IPS DF 4.7 (cell line): ENCODE measurements at regions not wholly inside any gene's neighbourhood (a gene's known extent, or its start where the extent isn't known, plus 50 kb on each side); places are given as distances from the start of the nearest gene placed in this dataset.

Experiments
- DNase-seq: peaks from one replicate; pipeline ENCODE4 v3.0.0-alpha.2; 2013; ENCODE audit warnings: low spot score; ENCODE audit errors: extremely low read depth

DNA sequence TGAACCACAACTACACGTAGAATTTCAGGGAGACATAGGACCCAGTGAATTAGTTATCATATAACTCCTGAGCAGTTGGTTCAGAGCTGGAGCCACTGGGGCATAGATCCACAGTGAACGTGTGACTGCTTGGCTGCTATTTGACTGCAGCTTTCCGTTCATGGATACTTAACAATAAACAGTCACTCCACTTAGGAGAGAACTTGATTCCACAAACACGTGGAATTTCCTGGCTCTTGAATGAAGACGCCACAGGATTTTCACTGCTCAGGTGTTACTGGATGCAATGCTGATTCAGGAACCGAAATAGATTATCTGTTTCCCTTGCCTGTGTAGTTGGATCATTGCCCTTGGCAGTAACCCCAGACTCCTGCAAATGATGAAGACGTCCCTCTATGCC lies 679.1 kb upstream of the ZEB2 start:
- DNase-seq: no peak

DNA sequence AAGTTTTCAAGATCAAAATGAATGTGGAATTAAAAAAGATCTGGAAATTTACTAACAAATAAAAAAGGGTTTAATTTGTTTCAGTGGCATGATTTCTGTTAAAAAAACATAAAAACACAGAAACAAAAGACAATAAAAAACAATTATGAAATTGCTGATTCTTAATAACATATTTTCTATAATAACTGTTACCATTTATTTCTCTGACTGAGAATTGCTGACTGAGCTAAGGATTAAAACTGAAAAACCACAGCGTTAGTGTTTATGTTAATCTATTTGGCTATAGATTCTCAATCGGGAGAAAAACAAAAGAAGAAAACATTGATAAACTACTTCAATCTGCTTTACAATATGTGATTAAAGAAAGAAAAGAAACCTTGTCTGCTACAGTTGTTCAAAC lies 678.6 kb upstream of the ZEB2 start:
- no peak for DNase-seq

DNA sequence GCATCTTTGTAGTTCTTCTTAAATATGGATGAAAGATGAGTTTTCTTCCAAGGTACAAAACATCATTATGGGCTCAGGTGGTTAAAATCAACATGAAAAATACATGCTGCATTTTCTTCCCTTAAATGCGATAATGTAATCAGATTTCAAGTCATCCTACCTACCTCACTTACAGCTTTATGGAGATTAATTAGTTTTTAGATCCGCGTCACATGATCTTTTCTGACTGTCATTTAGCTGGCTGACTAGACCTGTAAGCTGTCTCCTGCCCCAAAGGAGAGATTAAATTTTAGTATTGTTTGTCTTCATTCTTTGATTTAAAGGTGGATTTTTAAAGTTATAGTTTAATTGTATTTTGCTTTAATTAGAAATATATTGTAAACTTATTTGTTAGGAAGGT lies 678.0 kb upstream of the ZEB2 start:
- DNase-seq: no peak

DNA sequence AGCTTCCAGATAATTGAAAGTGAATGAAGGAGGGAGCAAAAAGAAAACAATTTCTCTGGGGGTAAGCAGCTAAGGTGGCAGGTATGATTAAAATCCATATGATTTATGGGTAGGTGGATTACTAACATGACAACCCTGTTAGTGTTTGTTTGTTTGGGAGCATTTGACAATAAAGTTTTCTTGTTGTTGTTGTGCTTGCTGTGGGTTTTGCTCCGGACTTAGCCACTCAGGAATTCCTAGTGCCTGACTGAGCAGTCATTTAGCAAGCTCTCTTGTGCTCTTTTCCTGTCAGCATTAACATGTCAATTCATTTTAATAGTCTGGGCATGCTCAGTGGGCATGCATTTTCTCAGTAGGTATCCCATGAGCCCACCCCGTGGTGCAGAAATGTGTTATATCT lies 674.8 kb upstream of the ZEB2 start:
- DNase-seq: peak; percentile 36

DNA sequence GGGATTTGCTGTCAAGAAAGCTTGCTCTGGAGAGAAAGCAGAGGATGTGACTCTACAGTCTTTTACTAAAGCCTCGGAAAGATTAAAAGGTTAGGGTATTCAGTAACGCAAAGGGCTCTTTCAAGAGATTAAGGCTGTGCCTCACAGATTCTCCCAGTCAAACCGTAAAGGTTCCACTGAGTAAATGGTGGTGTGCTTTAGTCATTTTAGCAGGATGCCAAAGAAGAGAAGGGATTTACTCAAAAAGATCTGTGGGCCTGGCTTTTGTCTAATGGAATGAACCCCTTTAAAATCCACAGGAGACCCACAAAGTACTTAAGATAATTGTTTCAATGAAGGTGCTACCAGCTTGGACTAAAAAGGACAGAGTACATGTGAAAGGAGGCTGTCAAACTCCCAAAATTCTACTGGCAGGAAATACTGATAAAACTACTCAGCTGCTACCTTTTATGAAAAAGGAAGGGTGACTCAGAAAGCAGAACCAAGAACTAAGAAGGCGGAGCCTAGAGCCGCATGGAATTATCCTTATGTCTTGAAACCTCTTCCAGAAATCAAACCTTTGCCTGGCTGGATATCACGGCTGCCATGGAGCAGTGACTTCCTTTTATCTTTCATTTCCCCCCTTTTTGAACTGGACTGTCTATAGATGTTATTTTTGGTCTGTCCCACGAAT lies 670.2 kb upstream of the ZEB2 start:
- no peak for DNase-seq

DNA sequence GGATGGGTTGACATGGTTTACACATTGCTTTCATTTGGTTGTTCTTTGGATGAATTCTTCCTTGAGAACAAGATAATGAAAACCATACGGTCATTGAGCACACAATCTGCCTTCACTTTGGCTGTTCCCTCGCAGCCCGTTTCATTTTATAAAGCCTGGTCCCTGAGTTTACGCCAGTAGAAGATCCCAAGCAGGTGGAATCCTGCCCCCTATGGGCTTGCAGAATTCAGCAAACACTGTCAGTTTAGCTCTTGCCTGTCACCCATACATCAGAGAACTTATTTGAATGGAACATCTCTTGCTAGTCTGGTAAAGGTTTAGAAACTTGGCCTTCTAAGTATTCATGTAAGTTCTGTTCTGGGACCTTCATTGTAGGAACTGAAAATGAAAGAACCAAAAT lies 666.4 kb upstream of the ZEB2 start:
- DNase-seq: no peak

DNA sequence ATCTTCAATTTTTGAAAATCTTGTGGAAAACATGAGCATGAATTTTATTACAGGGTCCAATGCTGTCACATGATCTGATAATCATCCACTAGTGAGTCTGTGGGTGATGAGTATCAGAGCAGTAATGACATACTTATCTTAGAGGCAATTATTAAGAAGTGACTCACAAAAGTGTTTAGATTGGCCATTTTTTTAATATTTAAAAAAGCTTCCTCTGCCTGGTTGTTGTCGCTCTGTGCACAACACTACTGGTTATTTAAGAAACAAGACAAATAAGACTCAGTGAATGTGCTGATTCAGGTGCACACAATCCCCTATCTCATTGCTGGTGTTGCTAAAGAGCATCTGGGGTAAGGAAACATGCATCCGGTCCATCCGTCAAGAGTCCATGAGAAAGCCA lies 665.8 kb upstream of the ZEB2 start:
- no peak for DNase-seq

DNA sequence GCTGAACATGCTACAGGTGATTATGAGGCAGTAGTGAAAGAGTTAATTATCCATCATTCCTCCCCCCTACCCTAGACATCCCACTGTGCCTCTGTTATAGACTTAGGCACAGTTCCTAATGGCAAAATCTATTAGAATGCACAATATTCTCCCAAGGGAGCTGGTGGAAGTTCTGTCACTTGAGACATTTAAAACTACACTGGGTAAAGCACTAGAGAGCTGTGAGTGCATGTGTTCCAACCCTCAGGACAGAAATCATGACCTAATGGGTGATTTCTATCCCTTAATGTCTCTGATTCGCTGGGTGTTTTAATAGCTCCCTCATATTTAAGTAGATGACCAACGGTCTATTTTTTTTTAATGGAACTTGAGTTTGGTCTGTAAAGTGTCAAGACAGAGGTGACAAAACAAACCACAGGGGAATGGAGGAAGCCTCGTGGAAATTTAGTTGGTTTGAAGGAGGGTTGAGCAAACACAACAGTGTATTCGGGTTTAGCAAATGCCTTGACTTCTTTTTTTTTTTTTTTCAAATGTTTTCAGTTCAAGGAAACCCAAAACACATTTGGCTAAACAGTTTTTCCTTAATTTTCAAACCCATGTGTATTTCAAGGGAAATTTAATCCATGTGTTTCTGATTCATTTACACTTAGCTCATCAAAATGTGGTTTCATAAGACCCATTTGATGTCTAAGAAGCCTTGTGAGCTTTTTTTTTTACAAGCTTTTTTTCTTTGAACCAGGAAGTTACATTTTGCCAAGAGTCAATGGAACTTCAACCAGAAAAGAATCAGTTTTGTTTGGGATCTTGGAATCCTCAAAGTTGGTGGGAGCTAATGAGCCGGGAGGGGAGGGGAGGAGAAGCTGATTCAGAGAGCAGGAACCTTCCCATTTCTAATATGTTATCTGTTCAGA lies 665.1 kb upstream of the ZEB2 start:
- DNase-seq: no peak

DNA sequence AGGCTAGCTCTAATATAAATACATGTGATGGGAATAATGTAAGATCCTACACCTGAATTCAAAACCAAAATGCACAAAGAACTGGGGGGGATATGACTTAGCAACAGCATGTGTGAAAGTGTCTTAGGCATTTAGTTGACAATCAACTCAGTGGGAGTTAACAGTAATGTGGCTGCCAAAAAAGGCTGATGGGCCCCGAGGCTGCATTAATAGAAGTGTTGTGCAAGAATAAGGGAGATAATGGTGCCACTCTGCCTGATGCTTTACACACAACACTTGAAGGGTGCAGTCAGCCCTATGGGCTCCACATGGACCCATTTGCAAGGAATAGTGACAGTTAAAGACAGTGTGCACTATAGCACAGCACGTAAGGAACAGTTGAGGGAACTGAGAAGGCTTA lies 649.4 kb upstream of the ZEB2 start:
- no peak for DNase-seq

DNA sequence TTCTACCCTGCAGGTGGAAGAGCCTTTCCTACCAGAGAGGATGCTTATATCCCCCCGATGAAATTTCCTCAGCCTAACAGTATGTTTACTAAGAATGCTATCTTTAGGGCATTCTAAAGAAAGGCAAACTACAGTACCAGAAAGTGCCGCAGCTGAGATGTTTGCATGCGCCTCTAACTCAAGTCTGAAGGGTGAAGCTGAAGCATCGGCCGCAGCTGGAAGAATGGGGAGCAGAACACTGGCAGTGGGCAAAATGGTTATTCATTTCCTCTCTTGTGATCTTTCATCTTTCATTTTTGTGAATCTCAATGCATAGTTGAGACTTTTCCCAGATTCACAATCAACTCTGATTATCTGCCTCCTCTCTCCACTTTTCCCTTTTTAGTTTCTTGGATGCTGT lies 648.2 kb upstream of the ZEB2 start:
- DNase-seq: no peak

DNA sequence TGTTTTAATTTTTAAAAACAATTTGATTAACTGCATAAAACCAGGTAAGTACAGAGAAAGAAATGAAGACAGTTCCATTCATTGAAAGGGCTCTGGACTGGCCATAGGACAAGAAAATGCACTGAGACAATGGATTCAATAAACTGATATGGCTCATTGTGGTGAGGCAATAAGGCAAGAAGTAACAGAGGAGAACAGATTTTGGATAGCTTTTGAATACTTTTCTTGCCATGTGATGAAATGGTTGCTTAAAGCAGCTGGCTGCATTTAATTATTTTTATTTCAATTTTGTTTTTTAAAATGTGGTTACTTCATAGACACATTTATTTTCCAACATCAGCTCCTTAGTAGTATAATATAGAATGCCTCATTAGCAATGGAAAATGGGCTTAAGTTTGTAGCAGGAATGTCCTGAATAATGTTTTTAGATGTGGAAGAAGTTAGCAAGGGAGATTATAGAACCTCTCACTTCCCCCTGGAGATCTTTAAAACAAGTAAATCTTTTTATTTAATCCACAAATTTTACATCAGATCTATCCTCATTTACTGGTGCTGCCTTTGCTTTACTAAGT lies 646.9 kb upstream of the ZEB2 start:
- no peak for DNase-seq

DNA sequence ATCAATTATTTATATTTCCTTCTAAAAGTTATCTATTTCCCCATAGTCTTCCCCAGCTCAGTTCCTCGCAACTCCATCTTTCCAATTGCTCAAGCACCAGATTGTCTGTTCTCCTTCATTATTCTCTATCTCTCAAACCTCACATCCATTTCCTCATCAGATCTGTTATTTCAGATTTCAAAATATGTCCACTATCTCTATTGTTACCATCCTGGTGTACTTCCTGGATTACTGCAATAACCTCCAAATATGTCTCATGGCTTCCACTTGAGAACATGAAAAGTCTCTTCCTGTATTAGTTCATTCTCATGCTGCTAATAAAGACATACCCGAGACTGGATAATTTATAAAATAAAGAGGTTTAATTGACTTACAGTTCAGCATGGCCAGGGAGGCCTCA lies 641.7 kb upstream of the ZEB2 start:
- no peak for DNase-seq

DNA sequence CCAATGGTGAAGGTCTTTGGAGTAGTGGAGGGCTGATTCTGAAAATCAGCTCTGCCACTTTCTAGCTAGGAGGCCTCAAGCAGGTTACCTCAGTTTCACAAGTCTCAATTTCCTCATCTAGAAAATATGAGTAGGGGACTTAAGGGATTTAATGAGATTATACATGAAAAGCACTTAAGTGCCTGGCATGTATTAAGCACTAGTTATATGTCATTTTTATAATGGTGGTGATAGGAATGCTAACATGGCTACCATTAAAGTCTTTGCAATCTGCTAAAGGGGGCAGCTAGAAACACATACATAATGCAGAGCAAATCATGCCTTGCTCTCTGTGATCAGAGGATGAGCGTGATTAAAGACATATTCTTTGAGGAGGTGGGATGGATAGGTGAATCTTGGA lies 640.9 kb upstream of the ZEB2 start:
- DNase-seq: no peak

DNA sequence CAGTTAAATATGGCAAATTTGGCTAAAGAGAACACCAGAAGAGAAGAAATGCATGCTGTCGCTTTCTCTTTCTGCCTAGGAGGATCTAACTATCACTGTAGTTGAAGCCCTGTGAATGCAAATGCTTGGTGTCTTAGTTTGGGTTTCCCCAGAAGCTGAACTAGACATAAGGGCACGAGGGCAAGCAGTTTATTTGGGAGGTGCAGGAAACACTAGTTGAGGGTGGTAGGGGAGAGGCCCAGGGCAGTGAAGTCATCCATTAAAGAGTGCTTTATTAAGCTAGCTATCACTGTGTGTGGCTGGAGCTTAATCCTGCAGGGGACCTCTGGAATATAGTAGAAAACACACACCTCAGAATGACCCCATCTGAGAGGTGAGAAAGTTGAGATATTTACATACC lies 639.8 kb upstream of the ZEB2 start:
- no peak for DNase-seq

DNA sequence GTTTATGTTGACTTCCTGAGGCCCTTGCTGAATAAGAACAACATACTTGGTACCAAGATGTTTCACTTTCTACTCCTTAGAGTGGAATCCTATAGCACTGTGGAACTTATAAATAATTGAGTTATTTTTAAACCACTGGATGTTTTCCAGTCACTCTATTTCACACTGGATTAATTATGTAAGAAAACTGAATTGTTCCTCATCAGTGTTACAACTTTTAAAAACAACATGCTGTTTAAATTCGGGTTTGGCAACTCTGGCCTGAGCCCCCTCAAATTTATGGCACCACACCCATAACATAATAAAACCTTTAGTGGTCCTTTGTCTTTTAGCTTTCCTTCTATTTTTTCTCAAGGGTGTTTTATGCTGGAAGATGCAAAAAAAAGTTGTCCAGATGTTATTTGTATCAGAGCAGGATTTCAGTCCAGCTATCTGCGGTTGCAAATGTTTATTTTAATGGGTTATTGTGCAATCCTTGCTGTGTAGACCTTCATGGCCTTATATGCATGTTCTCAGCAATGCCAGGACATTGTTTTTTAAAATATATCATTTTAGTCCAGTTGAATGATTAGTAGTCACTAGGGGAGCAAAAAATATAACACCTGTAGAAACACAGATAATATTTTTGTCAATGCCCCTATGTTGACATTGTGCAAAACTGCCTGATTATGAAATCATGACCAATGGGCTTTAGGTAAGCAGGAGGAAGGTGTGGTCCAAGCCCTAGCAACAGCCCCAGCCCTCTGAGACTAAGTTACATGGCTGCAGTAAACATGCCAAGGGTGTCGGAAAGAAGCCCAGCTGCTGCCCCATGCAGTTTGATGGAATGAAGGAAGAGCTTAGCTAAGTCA lies 638.0 kb upstream of the ZEB2 start:
- no peak for DNase-seq

DNA sequence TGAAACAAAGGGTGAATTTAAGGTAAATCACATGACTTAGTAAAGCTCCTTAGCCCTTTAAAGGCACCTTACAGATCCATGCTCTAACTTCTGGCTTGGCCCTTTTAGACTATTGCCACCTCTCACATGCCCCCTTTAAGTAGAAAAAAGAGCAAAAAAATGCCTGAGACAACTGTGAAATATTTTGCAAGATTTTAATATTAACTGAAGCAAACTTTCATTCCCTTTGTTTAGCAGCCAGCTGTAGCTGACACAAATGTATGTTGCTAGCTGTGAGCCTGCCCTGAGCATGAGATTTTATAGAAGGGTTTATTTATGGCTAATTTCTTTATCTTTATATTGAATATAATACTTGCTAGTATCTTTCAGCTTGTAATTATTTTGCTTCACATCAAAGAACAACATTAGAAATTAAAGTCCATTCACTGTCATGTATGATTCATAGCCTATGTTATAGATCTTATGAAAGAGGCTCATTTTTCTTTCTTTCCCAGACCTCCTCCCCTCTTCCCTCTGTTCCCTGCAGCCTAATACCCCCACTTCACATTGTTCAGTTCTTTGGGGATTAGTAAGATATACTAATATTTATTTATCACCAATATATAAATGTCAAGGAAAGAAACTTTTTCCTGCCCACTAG lies 637.2 kb upstream of the ZEB2 start:
- DNase-seq: no peak

DNA sequence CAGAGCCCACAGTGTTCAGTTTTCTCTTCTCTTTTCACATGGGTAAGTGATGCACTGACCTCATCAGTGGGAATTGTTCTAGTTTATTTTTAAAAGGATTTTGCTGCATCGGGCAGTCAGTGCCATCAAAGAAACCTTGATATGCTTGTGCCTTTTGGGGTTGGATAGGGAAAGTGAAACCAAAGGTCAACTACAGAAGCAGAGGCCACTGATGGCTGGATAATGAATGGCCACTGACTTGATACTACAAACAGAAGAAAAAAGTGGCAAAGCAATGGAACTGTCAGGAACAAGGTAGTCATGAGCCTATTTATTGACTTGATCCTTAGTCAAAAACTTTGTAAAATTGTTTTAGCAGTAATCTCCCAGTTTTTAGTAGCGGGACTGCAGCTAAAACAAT lies 636.3 kb upstream of the ZEB2 start:
- DNase-seq: no peak

DNA sequence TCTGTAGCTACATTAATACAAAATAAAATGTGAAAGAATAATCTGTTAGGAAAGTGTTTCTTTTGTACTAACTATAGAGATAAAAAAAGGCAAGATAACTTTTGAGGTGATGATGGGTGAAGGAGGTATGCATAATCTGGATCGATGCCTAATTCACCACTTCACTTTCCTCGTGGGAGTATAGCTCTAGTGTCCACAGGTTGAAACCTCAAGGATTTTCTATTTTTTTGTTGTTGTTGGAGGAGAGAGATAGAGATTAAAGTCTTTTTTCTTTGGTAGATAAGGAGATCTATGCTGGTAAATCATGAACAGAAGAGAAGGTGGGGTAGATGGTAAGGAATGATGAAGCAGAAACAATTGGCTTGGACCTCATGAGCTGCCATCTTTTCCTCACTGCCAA lies 635.3 kb upstream of the ZEB2 start:
- no peak for DNase-seq

DNA sequence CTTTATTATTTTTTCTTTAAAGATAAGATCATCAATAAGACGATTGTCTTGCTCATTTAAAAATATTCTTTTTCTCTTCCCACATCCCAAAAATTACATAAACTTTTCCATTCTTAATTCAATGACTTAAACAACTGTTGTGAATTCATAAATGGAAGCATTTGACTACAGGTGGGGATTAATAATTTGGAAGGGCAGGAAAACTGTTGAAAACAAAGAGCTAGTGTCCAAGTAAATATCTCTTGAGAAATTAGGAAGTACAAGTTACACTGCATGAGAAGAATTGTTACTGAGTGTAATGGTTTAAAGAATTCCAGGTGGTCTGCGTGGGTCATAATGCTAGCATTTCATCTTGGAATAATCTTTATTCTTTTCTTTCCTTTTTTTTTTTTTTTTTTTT lies 634.8 kb upstream of the ZEB2 start:
- DNase-seq: no peak

DNA sequence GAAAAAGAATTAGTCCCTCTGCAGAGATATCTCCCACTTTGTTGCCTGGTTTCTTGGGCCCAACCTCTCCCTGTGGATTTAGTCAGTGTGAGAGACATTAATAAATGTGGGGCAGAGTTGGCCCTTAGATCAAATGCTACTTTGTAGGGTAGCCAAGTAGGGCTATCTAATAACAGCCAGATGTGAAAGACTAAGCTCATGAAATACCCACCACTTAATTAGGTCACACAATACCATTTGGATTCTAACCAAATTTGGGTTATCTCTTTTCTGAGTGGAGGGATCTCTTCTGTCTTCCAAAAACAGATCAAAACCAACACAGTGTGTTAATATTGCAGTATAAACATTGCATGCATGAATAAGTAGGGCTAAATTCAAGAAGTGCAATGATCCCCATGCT lies 626.8 kb upstream of the ZEB2 start:
- DNase-seq: no peak

DNA sequence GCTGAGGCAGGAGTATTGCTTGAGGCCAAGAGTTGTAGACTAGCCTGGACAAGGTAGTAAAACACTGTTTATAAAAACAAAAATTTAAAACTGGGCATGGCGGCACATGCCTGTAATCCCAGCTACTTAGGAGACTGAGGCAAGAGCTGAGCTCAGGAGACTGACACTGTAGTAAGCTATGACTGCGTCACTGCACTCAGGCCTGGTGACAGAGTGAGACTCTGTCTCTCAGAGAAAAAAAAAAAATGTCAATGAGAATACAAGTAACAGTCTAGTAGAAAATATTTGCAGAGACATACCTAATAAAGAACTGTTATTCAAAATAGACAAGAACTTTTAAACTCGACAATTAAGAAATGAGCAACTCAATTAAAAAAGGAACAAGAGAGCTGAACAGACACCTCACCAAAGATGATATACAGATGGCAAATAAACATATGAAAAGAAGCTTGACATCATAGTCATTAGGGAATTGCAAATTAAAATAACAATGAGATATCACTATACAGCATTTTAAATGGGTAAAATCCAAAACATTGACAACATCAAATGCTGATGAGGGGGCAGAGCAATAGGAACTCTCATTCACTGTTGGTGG lies 624.3 kb upstream of the ZEB2 start:
- no peak for DNase-seq
